GM23248 (cell line): ENCODE measurements at regions not wholly inside any gene's neighbourhood (a gene's known extent, or its start where the extent isn't known, plus 50 kb on each side); places are given as distances from the start of the nearest gene placed in this dataset.

Experiments used
- EZH2 ChIP-seq: fragments of 200-600 bp; sonication (generic); IDR thresholded peaks from 2 replicates; pipeline ENCODE4 v1.6.1; 2018; ENCODE audit warnings: antibody characterized with exemption, mild to moderate bottlenecking; ENCODE audit not compliant: insufficient read depth, poor library complexity, severe bottlenecking
- EZH2phosphoT487 ChIP-seq: fragments of 200-600 bp; sonication (generic); IDR thresholded peaks from 2 replicates; pipeline ENCODE4 v1.6.1; 2018; ENCODE audit warnings: antibody characterized with exemption, moderate library complexity, mild to moderate bottlenecking, low read depth; ENCODE audit not compliant: insufficient read depth

GRCh38 chr13:99733346-99733745, 232.1 kb downstream of the TM9SF2 start:
- TF ChIP-seq EZH2 (no peak), EZH2phosphoT487 (no peak)
